SK-N-SH treated with all-trans-retinoic acid at 6 μM for 48 hours (cell line): ENCODE measurements at regions not wholly inside any gene's neighbourhood (a gene's known extent, or its start where the extent isn't known, plus 50 kb on each side); places are given as distances from the start of the nearest gene placed in this dataset.

Source experiments
- ARNTL ChIP-seq: fragments of 450-650 bp; formaldehyde crosslinking; IDR thresholded peaks from 2 replicates; pipeline ENCODE4 v1.5.0; 2020; ENCODE audit warnings: low read depth, mild to moderate bottlenecking, moderate library complexity, borderline replicate concordance
- ESRRG ChIP-seq: fragments of 250-450 bp; sonication (Bioruptor Pico); IDR thresholded peaks from 2 replicates; pipeline ENCODE4 v1.6.1; 2021; ENCODE audit warnings: mild to moderate bottlenecking
- OSR1 ChIP-seq: fragments of 250-450 bp; sonication (Bioruptor Pico); IDR thresholded peaks from 2 replicates; pipeline ENCODE4 v1.8.0; 2022; ENCODE audit warnings: moderate library complexity, mild to moderate bottlenecking, inconsistent platforms
- PPARA ChIP-seq: fragments of 250-450 bp; sonication (Bioruptor Pico); IDR thresholded peaks from 2 replicates; pipeline ENCODE4 v1.5.0; 2020; ENCODE audit warnings: mild to moderate bottlenecking, borderline replicate concordance
- RARB ChIP-seq: fragments of 250-450 bp; sonication (Bioruptor Pico); IDR thresholded peaks from 2 replicates; pipeline ENCODE4 v1.8.0; 2021; ENCODE audit warnings: mild to moderate bottlenecking, moderate library complexity
- ZNF8 ChIP-seq: fragments of 450-650 bp; formaldehyde crosslinking; IDR thresholded peaks from 2 replicates; pipeline ENCODE4 v1.5.0; 2020; ENCODE audit warnings: mild to moderate bottlenecking, moderate library complexity

- TF ChIP-seq ZNF8: no peak
- no peak for TF ChIP-seq OSR1 (CRISPR knock-in tag)
- no peak for TF ChIP-seq RARB (CRISPR knock-in tag)
- TF ChIP-seq ESRRG: no peak
- TF ChIP-seq ARNTL (CRISPR knock-in tag): no peak
- no peak for TF ChIP-seq PPARA (CRISPR knock-in tag)
Observed at GRCh38 chr6:21431526-21431925, 162.0 kb upstream of the SOX4 start.
